Testis (tissue), 2 donors: ENCODE measurements at regions not wholly inside any gene's neighbourhood (a gene's known extent, or its start where the extent isn't known, plus 50 kb on each side); places are given as distances from the start of the nearest gene placed in this dataset.

Experiments
- DNase-seq: peaks from one replicate; pipeline ENCODE4 v3.0.0-alpha.2; 2019
- H3K27ac ChIP-seq, 2 donors: fragments of 200-600 bp; sonication (generic); one replicate each; pipeline ENCODE4 v1.5.1; 2019
- H3K27me3 ChIP-seq: fragments of 200-600 bp; sonication (generic); one replicate; pipeline ENCODE4 v1.5.1; 2019
- H3K36me3 ChIP-seq: fragments of 200-600 bp; sonication (generic); one replicate; pipeline ENCODE4 v1.5.1; 2017; ENCODE audit warnings: low read depth; ENCODE audit errors: missing control alignments
- H3K4me1 ChIP-seq: fragments of 200-600 bp; sonication (generic); one replicate; pipeline ENCODE4 v1.5.1; 2019
- H3K4me3 ChIP-seq, 2 donors: fragments of 200-600 bp; sonication (generic); one replicate each; pipeline ENCODE4 v1.5.1; 2017 to 2019
- H3K9me3 ChIP-seq: fragments of 200-600 bp; sonication (generic); one replicate; pipeline ENCODE4 v1.5.1; 2017
- CTCF ChIP-seq, 3 experiments: fragments of 450-650 bp in 2 of 3; fragments of 200-600 bp in 1 of 3; sonication (generic) in 1 of 3; IDR thresholded peaks; one replicate each; pipeline ENCODE4 v1.5.1; 2016 to 2019; ENCODE audit warnings: antibody characterized with exemption in 3 of 3, mild to moderate bottlenecking in 2 of 3, moderate library complexity in 1 of 3
- POLR2A ChIP-seq: fragments of 450-650 bp; IDR thresholded peaks from one replicate; pipeline ENCODE4 v1.6.1; 2017; ENCODE audit warnings: antibody characterized with exemption, mild to moderate bottlenecking, moderate library complexity
- WGBS, 2 donors: methylation state at CpG; one replicate each; pipeline ENCODE4 v1.1.5; 2018; 5-methylcytosine and 5-hydroxymethylcytosine counted together
- intact Hi-C: fragments of 100-400 bp; cut with DNase I; formaldehyde crosslinking; loops from one replicate; pipeline ENCODE4 v1.15.1; 2023; ENCODE audit warnings: low total_unique reads

- intact Hi-C loops, result no loop called here
- TF ChIP-seq CTCF (IDR thresholded peaks at IDR 0.05), result no peak
- no peak for TF ChIP-seq POLR2A
- H3K9me3 ChIP-seq, result no peaks in the 10 kb centered on the region
- H3K4me1 ChIP-seq, result peaks cover 5% of the 10 kb centered on the region
- no peaks in the 10 kb centered on the region for H3K27me3 ChIP-seq
- no peak for DNase-seq
- no peak overlapping the region for H3K4me3 ChIP-seq
- 95 to 99% methylated on average over 5 of the region's 5 CpGs for WGBS, 2 donors
- no peak overlapping the region for H3K27ac ChIP-seq
- H3K36me3 ChIP-seq, result no peaks in the 10 kb centered on the region
These were observed 189.3 kb downstream of the GLI2 start for GRCh38 chr2:120924924-120925323.

- 83 to 86% methylated on average over 28 of the region's 28 CpGs for WGBS, 2 donors
- Histone ChIP-seq H3K4me3 (no peak overlapping the region), H3K27ac (no peak overlapping the region), H3K4me1 (no peaks in the 10 kb centered on the region), H3K36me3 (no peaks in the 10 kb centered on the region), H3K27me3 (no peaks in the 10 kb centered on the region), H3K9me3 (no peaks in the 10 kb centered on the region)
- intact Hi-C loops, result no loop called here
- no peak for DNase-seq
- no peak for TF ChIP-seq CTCF (IDR thresholded peaks at IDR 0.05)
- no peak for TF ChIP-seq POLR2A
These were observed 191.0 kb downstream of the GLI2 start for GRCh38 chr2:120926463-120927264.

GRCh38 chr2:120927265-120927628 is 191.6 kb downstream of the GLI2 start:
- Histone ChIP-seq H3K27me3 (no peaks in the 10 kb centered on the region), H3K9me3 (no peaks in the 10 kb centered on the region), H3K27ac (no peak overlapping the region), H3K4me1 (peaks cover 1% of the 10 kb centered on the region), H3K36me3 (no peaks in the 10 kb centered on the region), H3K4me3 (no peak overlapping the region)
- TF ChIP-seq CTCF (IDR thresholded peaks at IDR 0.05) (no peak), POLR2A (no peak)
- DNase-seq, result no peak
- intact Hi-C loops, result no loop called here
- WGBS, 2 donors, result 90 to 92% methylated on average over 11 of the region's 11 CpGs

- Histone ChIP-seq H3K4me1 (peaks cover 25% of the 10 kb centered on the region), H3K4me3 (no peak overlapping the region), H3K9me3 (no peaks in the 10 kb centered on the region), H3K36me3 (no peaks in the 10 kb centered on the region), H3K27me3 (no peaks in the 10 kb centered on the region), H3K27ac (no peak overlapping the region)
- intact Hi-C loops, result no loop called here
- no peak for DNase-seq
- WGBS, 2 donors, result 80 to 87% methylated on average over 1 to 2 of the region's 2 CpGs
- TF ChIP-seq POLR2A (no peak), CTCF (IDR thresholded peaks at IDR 0.05) (no peak)
These were observed 194.2 kb downstream of the GLI2 start for GRCh38 chr2:120929829-120930228.

GRCh38 chr2:120930236-120930635 is 194.6 kb downstream of the GLI2 start:
- WGBS, 2 donors, result 95 to 98% methylated on average over 7 to 10 of the region's 10 CpGs
- TF ChIP-seq POLR2A (no peak), CTCF (IDR thresholded peaks at IDR 0.05) (no peak)
- no peak overlapping the region for H3K4me3 ChIP-seq
- H3K27ac ChIP-seq, result no peak overlapping the region
- no peaks in the 10 kb centered on the region for H3K9me3 ChIP-seq
- H3K36me3 ChIP-seq, result no peaks in the 10 kb centered on the region
- intact Hi-C loops, result no loop called here
- no peak for DNase-seq
- H3K4me1 ChIP-seq, result peaks cover 29% of the 10 kb centered on the region
- H3K27me3 ChIP-seq, result no peaks in the 10 kb centered on the region
